GM18520 (cell line): ENCODE measurements at regions not wholly inside any gene's neighbourhood (a gene's known extent, or its start where the extent isn't known, plus 50 kb on each side); places are given as distances from the start of the nearest gene placed in this dataset.

Experiments used
- ATAC-seq: cut with Tn5 transposase; IDR thresholded peaks from one replicate; pipeline ENCODE4 v1.9.1; 2021; ENCODE audit not compliant: unreplicated experiment

DNA sequence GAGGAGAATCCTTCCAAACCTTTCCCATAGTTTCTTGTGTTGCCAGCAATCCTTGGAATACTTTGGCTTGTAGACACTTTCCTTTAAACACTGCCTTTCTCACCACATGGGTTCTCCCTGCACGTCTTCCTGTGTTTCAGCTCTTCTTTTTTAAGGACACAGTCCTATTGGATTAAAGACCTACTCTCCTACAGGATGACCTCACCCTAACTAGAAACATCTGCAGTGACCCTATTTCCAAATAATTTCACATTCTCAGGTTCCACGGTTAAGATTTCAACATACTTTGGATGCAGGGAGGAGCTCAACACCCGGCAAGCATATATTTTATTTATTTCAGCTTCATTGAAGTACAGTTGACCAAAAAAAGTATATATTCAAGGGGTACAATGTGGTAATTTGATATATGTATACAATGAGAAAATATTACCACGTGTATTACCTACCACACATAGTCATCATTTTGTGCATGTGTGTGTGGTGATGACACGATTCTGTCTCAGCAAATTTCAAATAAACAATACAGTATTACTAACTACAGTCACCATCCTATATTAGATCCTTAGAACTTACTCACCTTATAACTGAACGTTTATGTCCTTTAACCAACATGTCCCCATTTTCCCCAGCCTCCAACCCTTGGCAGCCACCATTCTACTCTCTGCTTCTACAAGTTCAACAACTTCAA lies 745.0 kb downstream of the CBLN2 start:
- no peak for ATAC-seq

- no peak for ATAC-seq
Measured at GRCh38 chr18:71797554-71797953, 746.6 kb downstream of the CBLN2 start.

DNA sequence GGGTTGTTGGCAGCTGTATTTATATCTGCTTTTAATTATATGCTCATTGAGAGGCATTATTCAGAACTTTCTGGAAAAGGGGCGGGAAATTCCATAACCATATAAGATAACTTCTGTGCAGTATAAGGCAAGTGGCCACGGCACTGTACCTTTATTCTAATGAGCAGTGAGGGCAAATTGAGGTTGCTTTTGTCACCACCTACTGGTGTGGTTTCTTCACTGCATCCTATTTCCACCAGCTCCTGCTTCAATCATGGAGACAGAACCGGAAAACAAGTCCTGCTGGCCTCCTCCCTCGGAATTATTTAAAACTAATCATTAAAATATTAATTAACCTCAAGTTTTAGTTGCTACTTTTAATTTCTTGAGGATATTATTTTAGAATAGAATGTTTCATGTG lies 759.4 kb downstream of the CBLN2 start:
- no peak for ATAC-seq

- ATAC-seq: no peak
Measured at GRCh38 chr18:71760541-71760940, 783.6 kb downstream of the CBLN2 start.

- ATAC-seq: no peak
Measured at GRCh38 chr18:71754246-71754645, 789.9 kb downstream of the CBLN2 start.

DNA sequence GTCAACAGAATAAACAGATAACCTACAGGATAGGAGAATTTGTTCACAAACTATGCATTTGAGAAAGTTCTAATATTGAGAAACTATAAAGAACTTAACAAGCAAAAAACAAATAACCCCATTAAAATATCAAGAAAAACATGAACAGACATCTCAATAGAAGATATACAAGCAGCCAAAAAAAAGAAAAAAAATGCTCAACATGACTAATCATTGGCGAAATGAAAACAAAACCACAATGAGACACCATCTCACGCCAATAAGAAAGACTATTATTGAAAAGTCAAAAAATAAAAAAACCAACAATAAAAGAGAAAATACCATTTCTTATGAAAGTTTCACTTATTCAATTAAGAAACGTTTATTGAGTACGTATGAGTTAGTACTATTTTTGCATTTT lies 800.5 kb downstream of the CBLN2 start:
- ATAC-seq: no peak

- no peak for ATAC-seq
Measured at GRCh38 chr18:71729611-71730010, 814.5 kb downstream of the CBLN2 start.

- no peak for ATAC-seq
Measured at GRCh38 chr18:71727909-71728308, 816.2 kb downstream of the CBLN2 start.

DNA sequence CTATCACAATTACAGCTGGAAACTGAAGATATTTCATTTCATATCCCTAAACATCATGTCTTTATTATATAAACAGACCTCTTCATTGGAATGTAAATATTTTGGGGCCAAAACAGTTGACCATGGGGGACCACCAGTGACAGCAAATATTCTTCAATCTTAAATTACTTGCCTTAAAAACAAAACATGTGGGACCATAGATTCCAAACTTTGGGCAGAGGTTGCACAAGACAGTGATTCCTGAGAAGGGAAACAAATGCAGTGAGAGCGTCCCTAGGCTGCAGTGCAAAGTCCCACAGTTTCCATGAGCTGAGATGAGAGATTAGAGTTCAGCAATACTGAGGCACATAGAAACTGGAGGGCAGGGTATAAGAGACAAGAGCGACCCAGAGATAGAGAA lies 818.9 kb downstream of the CBLN2 start:
- ATAC-seq: no peak

DNA sequence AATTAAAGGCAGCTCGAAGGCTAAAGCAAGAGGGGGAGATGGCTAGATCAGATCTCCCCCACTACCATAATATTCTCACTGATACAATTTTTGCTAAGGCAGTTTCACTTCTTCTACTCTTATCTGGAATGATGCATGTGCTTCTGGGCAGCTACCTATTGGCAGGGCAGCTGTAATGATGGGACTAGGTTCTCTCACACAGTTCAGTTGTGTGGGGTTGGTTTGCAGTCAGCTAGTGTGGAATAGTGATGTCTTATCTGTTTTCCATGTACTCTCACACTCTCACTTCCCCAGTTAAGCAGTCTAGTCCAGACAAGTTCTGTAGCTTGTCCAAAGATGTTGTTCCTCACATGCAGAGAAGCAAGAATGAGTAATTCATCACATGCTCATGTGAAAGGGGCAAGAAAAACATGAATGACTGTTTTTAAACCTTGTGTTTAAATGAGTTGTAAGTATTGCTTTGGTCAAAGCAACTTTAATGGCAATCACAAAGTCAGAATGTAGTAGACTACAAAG lies 836.1 kb downstream of the CBLN2 start:
- ATAC-seq: no peak

DNA sequence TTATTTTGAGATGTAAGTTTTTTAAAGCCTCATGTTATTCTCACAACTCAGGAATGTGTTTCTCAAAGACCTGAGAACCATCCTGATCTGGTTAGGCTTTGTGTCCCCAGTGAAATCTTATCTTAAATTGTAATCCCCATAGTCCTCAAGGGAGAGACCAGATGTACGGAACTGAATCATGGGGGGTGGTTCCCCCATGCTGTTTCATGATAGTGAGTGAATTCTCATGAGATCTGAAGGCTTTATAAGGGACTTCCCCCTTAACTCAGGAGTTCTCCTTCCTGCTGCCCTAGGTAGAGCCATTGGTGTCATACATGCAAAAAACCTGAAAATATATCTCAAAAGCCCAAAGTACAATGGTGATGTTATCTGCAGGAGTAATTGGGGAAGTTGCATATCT lies 836.7 kb downstream of the CBLN2 start:
- ATAC-seq: peak; percentile 48

GRCh38 chr18:71689416-71690160 lies 854.6 kb downstream of the CBLN2 start:
- ATAC-seq: no peak

- no peak for ATAC-seq
Measured at GRCh38 chr18:71682591-71682990, 861.6 kb downstream of the CBLN2 start.

DNA sequence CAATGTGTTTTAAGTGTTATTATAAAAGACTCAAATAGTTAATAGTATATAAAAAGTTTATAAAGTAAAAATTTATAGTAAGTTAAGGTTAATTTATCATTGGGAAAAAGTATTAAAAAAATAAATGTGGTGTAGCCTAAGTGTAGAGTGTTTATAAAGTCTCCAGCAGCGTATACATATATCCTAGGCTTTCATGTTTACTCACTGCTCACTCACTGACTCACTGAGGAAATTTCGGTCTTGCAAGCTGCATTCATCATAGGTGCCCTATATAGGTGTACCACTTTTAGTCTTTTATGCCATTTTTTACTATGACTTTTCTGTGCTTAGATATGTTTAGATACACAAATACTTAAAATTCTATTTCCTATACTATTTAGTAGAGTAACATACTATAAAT lies 866.0 kb downstream of the CBLN2 start:
- ATAC-seq: no peak

- no peak for ATAC-seq
Measured at GRCh38 chr18:71673954-71674353, 870.2 kb downstream of the CBLN2 start.

DNA sequence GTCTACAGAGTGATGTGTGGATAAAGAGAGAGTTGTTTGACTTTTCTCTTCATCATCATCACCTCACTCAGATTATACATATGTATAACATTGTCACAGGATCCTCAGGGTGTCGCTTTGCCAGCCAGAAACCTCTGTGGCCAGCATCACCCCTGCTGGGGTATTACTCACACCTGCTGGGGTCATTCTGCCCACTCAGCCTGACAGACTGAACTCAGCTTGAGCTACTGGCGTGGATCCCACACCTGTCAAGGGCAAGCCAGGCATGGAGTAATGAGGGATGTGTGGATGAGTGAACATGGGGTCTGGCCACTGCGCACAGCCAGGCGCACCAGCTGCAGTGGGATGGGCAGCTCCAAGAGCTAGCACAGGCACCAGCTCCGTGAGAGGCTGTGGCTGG lies 870.6 kb downstream of the CBLN2 start:
- no peak for ATAC-seq

- no peak for ATAC-seq
Measured at GRCh38 chr18:71666481-71666880, 877.7 kb downstream of the CBLN2 start.

DNA sequence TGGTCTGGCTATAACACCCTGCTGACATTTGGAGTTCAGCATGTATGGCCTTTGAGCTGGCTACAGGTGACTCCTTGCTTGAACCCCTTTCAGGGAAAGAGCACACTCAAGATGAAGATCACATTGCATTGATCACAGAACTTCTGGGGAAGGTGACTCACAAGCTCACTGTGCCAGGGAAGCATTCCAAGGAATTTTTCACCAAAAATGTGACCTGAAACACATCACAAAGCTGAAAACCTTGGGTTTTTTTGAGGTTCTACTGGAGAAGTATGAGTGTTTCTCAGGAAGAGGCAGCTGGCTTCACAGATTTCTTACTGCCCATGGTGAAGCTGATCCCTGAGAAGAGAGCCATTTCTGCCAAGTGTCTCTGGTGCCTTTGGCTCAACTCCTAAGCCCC lies 879.0 kb downstream of the CBLN2 start:
- ATAC-seq: no peak

DNA sequence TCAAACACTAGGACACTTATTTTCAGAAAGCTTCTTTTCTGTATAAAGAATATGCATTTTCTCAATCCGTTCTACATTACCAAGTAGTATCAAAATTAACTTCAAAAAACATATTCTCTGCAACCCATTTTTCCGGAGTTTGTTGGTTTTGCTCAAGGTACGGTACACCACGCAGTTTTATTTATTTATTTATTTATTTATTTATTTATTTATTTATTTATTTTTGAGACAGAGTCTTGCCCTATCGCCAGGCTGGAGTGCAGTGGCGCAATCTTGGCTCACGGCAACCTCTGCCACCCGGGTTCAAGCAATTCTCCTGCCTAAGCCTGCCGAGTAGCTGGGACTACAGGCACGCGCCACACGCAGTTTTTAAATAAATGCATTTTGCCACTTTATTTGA lies 900.3 kb downstream of the CBLN2 start:
- no peak for ATAC-seq

DNA sequence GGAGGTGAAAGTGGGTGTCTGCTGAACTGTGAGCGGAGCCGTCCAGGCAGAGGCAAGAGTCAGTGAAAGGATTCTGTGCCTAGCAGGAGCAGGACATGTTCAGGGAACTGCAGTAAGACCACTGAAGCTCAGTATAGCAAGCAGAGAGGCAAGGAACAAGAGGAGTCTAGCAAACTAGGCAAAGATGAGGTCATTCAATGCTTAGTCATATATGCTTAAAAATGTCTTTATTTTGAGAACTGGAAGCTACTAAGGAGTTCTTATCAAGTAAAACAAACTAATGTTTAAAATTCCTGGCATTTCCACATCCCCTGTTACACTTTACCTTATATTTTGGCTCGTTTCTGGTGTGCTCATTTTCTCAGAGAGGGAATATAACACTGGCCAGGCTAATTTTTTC lies 913.4 kb downstream of the CBLN2 start:
- no peak for ATAC-seq

DNA sequence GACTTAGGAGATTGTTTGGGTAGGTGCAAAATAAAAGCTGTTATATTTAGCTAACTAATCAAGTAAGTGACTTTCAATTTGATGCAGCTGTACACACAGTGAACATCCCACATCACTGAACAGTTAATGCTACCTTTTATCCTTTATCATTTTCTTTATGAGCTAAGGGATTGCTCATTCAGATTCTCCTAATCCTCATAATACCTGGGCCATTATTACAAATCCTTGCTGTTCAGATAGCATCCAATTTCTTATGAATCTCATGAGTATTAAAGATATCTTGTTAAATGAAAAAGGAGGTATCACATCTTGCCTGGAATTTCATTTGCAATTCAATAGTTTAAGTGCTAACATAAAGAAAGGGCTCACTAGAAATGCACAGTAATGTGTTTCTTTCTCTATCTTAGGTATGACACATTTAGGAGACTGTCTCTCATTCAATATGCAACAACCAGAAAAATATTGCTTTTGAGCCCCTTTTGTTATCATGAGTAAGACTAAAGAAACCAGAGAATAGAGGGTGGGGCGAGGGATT lies 918.5 kb downstream of the CBLN2 start:
- ATAC-seq: no peak

DNA sequence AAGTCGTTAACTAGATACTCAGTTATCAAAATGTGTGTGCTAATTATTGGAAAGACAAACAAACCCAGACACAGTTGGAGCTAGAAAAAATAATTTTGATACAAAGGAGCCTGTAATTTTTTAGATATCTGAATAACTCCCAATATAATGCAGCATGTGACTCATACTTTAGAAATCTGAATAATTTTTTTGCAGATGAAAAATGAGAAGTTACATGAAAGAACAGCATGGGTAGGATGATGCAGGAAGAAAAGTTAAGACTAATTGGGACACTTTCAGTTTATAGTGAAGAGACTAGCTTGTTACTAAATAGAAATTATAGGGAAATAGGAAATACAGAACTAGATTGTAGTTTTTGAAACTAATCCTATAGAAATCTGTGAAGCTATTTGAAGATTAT lies 945.8 kb downstream of the CBLN2 start:
- no peak for ATAC-seq
